ENCODE measurements at regions not wholly inside any gene's neighbourhood (a gene's known extent, or its start where the extent isn't known, plus 50 kb on each side); places are given as distances from the start of the nearest gene placed in this dataset.
"Not testable (repeated sequence)": the region's sequence is repeated elsewhere in the genome, so short reads cannot be mapped to it uniquely, and the experiment has no call there.

DNA sequence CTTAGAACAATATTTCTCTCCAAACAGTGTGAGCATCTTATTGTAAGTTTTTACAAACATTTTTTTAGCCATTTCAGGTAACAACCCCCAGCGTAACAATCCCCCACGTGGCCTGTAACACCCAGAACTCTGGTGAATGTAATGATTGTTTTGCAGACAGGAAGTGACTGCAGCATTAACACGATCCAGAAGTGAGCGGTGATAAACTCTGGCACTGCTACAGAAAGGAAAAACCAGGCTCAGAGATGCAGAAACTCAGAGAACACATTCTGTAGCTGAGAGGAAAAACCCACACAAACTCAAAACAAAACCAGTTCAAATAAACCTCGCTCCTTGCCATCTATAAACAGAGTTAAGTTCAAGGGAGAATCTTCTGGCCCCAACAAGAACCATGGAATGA lies 285.7 kb downstream of the FGFR2 start:
- no peak for DNase-seq

DNA sequence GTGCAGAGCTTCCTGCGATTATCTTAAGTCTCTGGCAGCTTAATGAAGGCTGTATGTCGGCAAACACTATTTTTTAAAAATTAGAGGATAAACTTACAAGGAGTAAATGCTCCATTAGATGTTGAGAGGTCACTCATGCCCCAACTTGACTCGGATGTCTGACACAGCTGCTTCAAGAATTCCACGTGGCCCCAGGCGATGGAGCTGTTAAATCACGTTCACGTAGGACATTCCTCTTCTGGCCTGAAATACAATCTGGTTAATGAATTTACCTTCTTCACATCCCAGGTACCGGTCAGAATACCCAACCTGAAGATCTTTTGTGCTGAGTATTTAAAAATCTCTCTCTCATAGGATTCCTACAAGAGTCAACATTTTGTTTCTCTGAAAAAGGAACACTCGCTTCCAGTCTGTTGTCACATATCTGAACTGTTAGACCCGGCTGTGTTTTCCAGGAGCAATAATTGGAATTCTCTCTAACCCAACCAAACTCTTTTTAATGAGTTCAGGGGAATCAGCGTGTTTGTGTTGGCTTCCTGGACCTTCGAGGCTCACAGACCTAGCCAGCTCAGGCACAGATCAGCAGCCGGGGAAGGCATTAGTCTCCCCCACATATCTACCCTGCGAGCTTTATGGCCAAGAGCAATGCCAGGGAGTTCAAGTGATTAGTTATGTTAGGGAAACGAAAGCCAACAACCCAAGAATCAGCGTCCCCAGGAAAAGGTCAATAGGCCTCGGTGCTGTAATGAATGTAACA lies 284.9 kb downstream of the FGFR2 start:
- DNase-seq: no peak

- DNase-seq: no peak
Observed at GRCh38 chr10:121316432-121316831, 281.8 kb downstream of the FGFR2 start.

DNA sequence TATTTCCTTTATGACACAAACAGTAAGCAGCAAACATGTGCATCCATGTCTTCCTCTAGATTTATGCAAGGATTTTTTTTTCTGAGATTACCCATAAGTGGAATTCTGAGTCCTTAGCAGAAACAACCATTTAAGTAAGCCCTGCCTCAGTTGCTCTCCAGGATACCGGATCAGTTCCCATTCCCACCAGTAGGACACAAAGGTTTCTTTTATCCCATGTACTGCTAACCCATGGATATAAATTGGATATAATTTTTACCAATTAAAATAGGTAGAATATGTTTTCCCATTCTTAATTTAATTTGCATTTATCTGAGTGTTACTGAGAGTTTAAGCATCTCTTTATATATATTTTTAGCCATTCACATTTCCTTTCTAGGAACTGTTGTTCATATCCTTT lies 280.9 kb downstream of the FGFR2 start:
- no peak for DNase-seq

DNA sequence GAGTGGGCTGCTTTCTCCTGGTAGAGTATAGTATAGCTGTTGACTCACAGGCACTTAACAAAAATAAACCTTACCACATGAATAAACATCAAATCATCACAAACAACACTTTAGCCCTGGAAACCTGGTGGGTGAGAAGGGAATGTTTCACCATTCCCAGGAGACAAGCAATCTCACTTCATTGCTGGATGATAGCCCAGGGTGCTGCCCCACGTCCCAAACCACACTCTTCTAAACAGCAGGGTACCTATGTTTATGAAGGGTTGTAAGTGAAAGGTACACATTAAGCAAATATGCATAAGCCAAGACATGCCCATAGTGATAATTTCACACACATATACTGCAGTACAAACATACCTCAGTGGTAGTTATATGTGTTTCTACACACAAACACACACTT lies 276.2 kb downstream of the FGFR2 start:
- DNase-seq: no peak

DNA sequence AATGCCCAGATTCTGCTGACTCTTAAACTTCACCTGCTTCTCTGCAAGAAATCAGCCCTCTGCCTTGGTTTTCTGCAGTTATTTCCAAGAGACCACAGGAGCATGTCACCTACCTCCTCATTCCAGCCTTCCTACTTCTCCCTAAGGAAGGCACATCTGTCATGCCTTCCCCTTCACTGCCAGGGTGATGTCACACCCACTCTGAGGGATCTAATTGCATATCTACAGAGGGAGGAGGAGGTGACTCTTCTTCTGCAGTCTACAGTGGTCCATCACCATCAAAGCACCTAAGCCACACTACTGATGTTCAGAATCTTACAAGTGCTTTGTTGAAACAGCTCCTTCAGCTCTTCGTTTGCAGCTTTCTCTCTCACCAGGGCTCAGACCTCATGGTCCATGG lies 275.5 kb downstream of the FGFR2 start:
- no peak for DNase-seq

DNA sequence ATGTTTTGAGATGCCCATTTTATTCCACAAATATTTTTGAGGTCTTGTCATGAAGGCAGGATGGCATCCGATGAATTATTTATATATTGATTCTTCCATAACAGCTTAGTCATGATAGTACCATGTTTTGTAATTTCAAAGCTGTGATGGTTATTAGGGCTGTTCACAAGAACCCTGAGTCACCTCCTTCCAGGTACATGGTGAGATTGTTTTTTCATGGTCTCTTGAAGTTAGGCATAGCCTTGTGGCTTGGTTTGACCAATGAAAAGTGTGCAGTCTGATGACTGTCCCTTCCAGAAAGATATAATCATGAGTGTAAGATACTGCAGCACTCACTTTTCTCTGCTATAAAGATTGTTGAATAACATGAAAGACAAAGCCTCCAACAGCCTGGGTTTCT lies 274.8 kb downstream of the FGFR2 start:
- DNase-seq: no peak

DNA sequence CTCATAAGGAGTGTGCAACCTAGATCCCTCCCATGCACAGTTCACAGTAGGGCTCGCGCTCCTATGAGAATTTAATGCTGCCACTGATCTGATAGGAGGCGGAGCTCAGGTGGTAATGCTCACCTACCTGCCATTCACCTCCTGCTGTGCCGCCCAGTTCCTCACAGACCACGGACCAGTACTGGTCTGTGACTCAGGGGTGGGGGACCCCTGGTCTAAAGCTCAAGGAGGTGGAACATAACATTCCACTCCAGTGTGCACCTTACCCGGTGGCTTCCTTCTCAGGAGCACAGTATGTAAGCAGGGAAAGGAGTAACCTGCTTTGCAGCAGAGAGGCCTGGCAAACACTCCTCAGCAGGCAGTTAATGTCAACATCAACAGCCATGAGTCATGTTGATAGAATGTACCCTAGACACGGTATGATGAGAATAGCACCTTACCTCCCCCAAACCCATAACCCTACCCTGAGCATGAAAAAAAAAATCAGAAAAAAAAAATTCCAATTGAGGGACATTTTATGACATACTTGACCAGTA lies 273.5 kb downstream of the FGFR2 start:
- no peak for DNase-seq

DNA sequence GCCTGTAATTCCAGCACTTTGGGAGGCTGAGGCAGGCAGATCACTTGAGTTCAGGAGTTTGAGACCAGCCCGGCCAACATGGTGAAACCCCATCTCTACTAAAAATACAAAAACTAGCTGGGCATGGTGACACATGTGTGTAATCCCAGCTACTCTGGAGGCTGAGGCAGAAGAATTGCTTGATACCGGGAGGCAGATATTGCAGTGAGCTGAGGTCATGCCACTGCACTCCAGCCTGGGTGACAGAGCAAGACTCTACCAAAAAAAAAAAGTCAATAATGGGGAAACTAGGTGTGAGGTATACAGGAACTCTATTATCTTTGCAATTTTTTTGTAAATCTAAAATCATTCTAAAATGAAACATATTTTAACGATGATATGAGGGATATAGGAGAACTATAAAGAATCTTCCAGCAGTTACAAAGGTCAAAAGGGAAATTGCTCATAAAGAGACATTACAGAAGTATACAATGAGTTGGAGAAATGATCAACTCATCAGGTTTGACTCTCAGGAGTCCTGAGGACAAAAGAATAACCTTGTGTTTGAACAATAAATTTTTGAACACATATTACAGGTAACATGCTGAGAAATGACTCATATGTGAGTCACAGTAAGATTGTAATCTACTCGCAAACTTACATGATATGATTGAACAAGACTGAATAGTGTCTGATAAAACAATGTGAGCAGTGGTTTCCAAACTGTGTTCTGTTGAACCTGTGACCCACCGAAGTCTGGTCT lies 272.6 kb downstream of the FGFR2 start:
- no peak for DNase-seq

- DNase-seq: no peak
Observed at GRCh38 chr10:121326905-121327304, 271.3 kb downstream of the FGFR2 start.

DNA sequence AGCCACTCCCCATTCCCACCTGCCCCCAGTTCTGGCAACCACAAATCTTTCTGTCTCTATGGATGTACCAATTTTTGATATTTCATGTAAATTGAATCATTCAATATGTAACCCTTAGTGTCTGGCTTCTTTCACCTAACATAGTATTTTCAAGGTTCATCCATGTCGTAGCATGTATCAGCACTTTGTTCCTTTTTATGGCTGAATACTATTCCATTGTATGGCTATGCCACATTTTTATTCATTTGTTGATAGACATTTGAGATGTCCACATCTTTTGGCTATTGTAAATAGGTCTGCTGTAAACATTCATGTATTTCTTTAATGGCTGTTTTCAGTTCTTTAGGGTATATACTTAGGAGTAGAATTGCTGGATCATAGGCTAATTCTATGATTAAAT lies 270.5 kb downstream of the FGFR2 start:
- no peak for DNase-seq

DNA sequence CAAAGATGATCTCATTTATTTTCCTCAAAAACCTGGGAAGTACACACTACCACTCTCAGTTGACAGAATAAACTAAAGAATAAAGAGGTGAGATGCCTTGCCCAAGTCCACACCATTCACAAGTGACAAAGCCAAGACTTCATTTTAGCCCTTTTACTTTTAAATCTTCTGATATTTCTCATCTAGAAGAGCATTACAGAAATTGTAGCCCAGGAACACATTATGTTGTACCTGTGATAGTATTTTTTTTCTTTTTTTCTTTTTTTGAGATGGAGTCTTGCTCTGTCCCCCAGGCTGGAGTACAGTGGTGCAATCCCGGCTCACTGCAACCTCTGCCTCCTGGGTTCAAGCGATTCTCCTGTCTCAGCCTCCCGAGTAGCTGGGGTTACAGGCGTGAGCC lies 268.6 kb downstream of the FGFR2 start:
- not testable (repeated sequence) for DNase-seq

GRCh38 chr10:121330563-121330962 lies 267.7 kb downstream of the FGFR2 start:
- DNase-seq: no peak

- DNase-seq: no peak
Observed at GRCh38 chr10:121332353-121332752, 265.9 kb downstream of the FGFR2 start.

GRCh38 chr10:121332829-121333765 lies 265.1 kb downstream of the FGFR2 start:
- no peak for DNase-seq

- DNase-seq: no peak
Observed at GRCh38 chr10:121335386-121335925, 262.8 kb downstream of the FGFR2 start.

- no peak for DNase-seq
Observed at GRCh38 chr10:121337427-121337826, 260.8 kb downstream of the FGFR2 start.

- no peak for DNase-seq
Observed at GRCh38 chr10:121338206-121338980, 259.9 kb downstream of the FGFR2 start.

DNA sequence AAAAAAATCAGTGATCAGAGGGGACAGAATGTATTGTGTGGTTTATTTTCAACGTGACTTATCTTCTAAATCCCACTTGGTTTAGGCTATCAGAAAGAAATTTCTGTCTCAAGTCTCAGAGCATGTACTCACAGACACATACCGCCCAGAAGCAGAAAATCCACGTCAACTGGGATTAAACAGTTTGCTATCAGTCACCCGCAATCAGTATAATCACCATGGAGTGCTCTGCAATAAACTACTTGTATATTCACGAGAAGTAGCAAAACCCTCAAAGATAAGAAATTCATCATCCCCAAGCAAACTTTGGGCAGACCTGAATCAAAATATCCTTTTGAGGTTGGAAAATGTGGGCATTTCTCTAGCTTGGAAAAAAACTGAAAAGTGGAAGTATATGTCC lies 259.1 kb downstream of the FGFR2 start:
- DNase-seq: no peak

DNA sequence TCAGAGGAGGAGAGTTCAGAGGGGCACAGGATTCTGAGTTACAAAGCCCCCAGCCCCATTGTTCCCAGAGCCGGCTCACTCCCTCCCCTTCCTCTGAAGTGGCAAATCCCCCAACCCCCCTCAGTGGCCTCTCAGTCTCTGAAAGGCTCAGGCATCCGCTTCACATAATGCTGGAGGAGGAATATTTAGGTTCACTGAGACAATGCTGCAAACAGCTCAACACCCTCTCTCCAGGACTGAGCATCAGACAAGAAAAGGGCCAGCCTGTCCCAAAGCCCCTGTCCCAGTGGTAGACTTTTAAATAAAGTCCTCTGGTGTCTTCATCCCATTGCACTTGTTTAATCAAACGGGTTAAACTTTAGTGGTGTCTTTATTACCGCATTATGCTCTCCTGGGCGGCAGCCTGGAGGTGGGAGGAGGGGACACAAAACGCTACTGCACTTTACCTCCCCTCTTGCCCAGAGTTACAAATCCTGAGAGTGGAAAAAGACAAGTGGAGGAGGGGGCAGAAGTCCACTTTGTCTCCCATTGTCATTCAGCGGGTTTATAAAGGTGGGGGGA lies 257.9 kb downstream of the FGFR2 start:
- DNase-seq: no peak

- no peak for DNase-seq
Observed at GRCh38 chr10:121351540-121351939, 246.7 kb downstream of the FGFR2 start.
